Middle frontal gyrus (tissue), 1 donor: ENCODE measurements at regions not wholly inside any gene's neighbourhood (a gene's known extent, or its start where the extent isn't known, plus 50 kb on each side); places are given as distances from the start of the nearest gene placed in this dataset.

Experiments
- DNase-seq: peaks from one replicate; pipeline ENCODE4 v3.0.0-alpha.2; 2015; ENCODE audit warnings: low spot score; ENCODE audit errors: extremely low spot score

DNA sequence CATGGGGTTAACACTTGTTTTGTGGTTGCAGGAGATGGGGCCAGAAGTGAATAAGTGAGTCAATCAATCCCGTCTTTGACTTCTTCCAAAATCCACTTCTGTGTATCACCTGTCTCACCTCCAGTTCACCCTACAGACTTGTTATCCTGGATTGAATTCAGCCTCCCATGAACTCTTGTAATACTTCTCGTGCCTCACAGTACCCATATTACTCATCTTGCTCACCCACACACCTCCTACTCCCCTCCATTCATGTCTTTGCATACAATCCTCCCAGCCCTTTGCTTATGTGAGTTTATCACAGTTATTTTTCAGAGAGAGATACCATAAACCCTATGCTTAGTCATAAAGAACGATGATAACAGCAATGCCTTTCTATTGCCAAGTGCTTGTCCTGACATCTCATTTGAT, 52.9 kb upstream of the PAPPA start:
- no peak for DNase-seq

DNA sequence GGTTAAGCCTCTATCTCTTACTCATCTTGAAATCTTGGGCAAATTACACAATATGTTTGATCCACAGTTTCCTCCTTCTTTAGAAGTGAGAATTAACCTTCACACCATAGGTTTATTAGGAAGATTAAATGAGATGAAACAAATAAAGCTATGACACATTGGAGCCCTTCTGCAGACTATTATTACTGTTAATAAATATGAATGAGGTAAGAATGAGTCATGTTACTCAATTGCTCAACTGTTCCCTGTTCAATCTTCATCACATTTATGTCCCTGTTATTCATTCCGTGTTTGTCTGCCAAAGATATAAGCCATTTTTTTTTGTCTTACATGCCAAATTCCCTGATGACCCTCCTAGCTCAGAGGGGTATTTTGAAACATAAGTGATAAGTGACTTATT, 52.1 kb upstream of the PAPPA start:
- no peak for DNase-seq

DNA sequence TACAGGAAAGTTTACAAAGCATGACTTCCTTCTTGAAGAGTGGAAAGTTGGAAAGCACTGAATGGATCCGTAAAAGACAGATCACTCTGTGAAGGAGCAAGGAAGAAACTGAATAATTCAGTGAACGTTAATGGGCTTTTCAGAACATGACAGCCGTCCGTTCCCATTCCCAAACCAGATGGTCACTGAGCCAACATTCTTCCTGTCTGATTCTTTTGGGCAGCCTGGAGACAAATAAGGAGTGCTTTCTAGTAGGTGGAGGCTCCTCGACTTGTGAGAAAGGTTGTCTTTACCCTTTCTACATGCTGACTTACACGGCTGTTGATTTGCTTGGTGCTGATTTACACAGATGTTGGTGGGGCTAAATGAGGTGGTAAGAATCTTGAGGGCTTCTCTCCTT, 51.0 kb upstream of the PAPPA start:
- no peak for DNase-seq
